Pancreas (tissue), 10 donors: ENCODE measurements at regions not wholly inside any gene's neighbourhood (a gene's known extent, or its start where the extent isn't known, plus 50 kb on each side); places are given as distances from the start of the nearest gene placed in this dataset.

Source experiments
- ATAC-seq, 4 donors: fragments of 200-7000 bp; cut with Tn5 transposase; one replicate each; pipeline versions ENCODE4 v1.8.0 to v1.9.1; 2020; ENCODE audit warnings: mild to moderate bottlenecking in 4 of 4, moderate library complexity in 4 of 4
- DNase-seq, 6 donors: peaks; one replicate each; pipeline ENCODE4 v3.0.0-alpha.2; 2020
- FAIRE-seq: peaks from 2 replicates; lab custom pipeline; 2012; peaks lifted over from hg19 to GRCh38; lab: Jason Lieb, UNC
- H3K27ac ChIP-seq, 4 donors: fragments of 200-600 bp; sonication (generic); 1 replicate in 3 of 4; 2 replicates in 1 of 4; pipeline versions ENCODE4 v1.5.0 to v1.8.0; 2020
- H3K27me3 ChIP-seq, 4 donors: fragments of 200-600 bp; one replicate each; pipeline ENCODE4 v1.8.0; 2021
- H3K36me3 ChIP-seq, 3 donors: fragments of 200-600 bp; sonication (generic) in 1 of 3; one replicate each; pipeline versions ENCODE4 v1.5.0 to v1.8.0; 2020 to 2021
- H3K4me1 ChIP-seq, 3 donors: fragments of 200-600 bp; one replicate each; pipeline ENCODE4 v1.8.0; 2021
- H3K4me3 ChIP-seq, 4 donors: fragments of 200-600 bp; sonication (generic) in 2 of 4; one replicate each; pipeline versions ENCODE4 v1.5.0 to v1.8.0; 2020 to 2021
- H3K9me3 ChIP-seq, 4 donors: fragments of 200-600 bp; one replicate each; pipeline ENCODE4 v1.8.0; 2021
- CTCF ChIP-seq, 4 donors: fragments of 200-600 bp; sonication (generic) in 3 of 4; IDR thresholded peaks; one replicate each; pipeline versions ENCODE4 v1.5.0 to v1.8.0; 2021; ENCODE audit warnings: antibody characterized with exemption in 4 of 4
- WGBS, 2 donors: extraction: QIAGEN DNeasy Blood & Tissue Kit; methylation state at CpG; one replicate each; pipeline ENCODE4 v1.1.7; 2013; 5-methylcytosine and 5-hydroxymethylcytosine counted together
- intact Hi-C, 3 donors: fragments of 100-400 bp; cut with DNase I; formaldehyde crosslinking; loops; one replicate each; pipeline versions ENCODE4 v1.11.1 to v1.14.2; 2022
- donor health status: healthy with polysubstance abuse.
- donor health status: DM: no; HTN: no; CAD: no; lungs with moderate emphysema.
- donor health status: DM: no; HTN: no; CAD: no.
- donor health status: control.
- donor health status: control.
- donor health status: Bipolar disorder and iron deficiency.
- donor health status: DM: yes; HTN: yes; CAD: no.
- donor health status: DM: no; HTN: no; CAD: no.
- donor health status: DM: no; HTN: no; CAD: no.
- donor health status: DM: yes; HTN: yes; CAD: no.

- intact Hi-C loops: no loop called here
- H3K4me3 ChIP-seq: no peak overlapping the region
- H3K27me3 ChIP-seq: no peaks in the 10 kb centered on the region
- H3K4me1 ChIP-seq: peaks cover 0 to 4% (median 0%) of the 10 kb centered on the region in 3 donors
- ATAC-seq (peak in 2 of 4 donors; percentile 22 to 25), FAIRE-seq (no peak), DNase-seq (peak in 1 of 6 donors; percentile 4)
- no peak overlapping the region for H3K27ac ChIP-seq
- TF ChIP-seq CTCF (IDR thresholded peaks at IDR 0.05): no peak
- no peaks in the 10 kb centered on the region for H3K36me3 ChIP-seq
- H3K9me3 ChIP-seq: no peaks in the 10 kb centered on the region
- 67 to 68% methylated on average over 3 of the region's 3 CpGs for WGBS, 2 donors
These were observed 202.6 kb downstream of the PIK3R1 start for GRCh38 chr5:68418201-68418600.

GRCh38 chr5:68418680-68419079 is 203.1 kb downstream of the PIK3R1 start:
- Histone ChIP-seq H3K4me3 (no peak overlapping the region), H3K27ac (no peak overlapping the region), H3K4me1 (peaks cover 0 to 4% (median 0%) of the 10 kb centered on the region in 3 donors), H3K27me3 (no peaks in the 10 kb centered on the region), H3K36me3 (no peaks in the 10 kb centered on the region), H3K9me3 (no peaks in the 10 kb centered on the region)
- no peak for DNase-seq
- FAIRE-seq: no peak
- intact Hi-C loops: no loop called here
- TF ChIP-seq CTCF (IDR thresholded peaks at IDR 0.05): no peak
- 87 to 88% methylated on average over 3 of the region's 3 CpGs for WGBS, 2 donors
- no peak for ATAC-seq

- WGBS, 2 donors: 75 to 82% methylated on average over 4 of the region's 4 CpGs
- no peaks in the 10 kb centered on the region for H3K36me3 ChIP-seq
- no peak for TF ChIP-seq CTCF (IDR thresholded peaks at IDR 0.05)
- intact Hi-C loops: no loop called here
- no peaks in the 10 kb centered on the region for H3K27me3 ChIP-seq
- H3K4me3 ChIP-seq: no peak overlapping the region
- no peak for DNase-seq
- H3K27ac ChIP-seq: no peak overlapping the region
- ATAC-seq: no peak
- H3K4me1 ChIP-seq: peaks cover 0 to 4% (median 0%) of the 10 kb centered on the region in 3 donors
- H3K9me3 ChIP-seq: no peaks in the 10 kb centered on the region
- FAIRE-seq: no peak
These were observed 203.6 kb downstream of the PIK3R1 start for GRCh38 chr5:68419081-68419636.

- no peak for TF ChIP-seq CTCF (IDR thresholded peaks at IDR 0.05)
- Histone ChIP-seq H3K27ac (no peak overlapping the region), H3K36me3 (no peaks in the 10 kb centered on the region), H3K4me1 (peaks cover 0 to 4% (median 0%) of the 10 kb centered on the region in 3 donors), H3K4me3 (no peak overlapping the region), H3K27me3 (no peaks in the 10 kb centered on the region), H3K9me3 (no peaks in the 10 kb centered on the region)
- 50 to 59% methylated on average over 8 of the region's 8 CpGs for WGBS, 2 donors
- DNase-seq (peak in 2 of 6 donors; percentile 5 to 14), ATAC-seq (peak in 3 of 4 donors; percentile 43 to 64 (median 59)), FAIRE-seq (no peak)
- intact Hi-C loops: no loop called here
These were observed 204.3 kb downstream of the PIK3R1 start for GRCh38 chr5:68419637-68420452.
